Activated T-cell treated with anti-CD3 and anti-CD28 coated beads, Interleukin-2, amount 50 U/mL, for 72 hours (primary cell): ENCODE measurements at regions not wholly inside any gene's neighbourhood (a gene's known extent, or its start where the extent isn't known, plus 50 kb on each side); places are given as distances from the start of the nearest gene placed in this dataset.

ENCODE experiments used
- ATAC-seq, 2 donors: fragments of 150-1000 bp; cut with Tn5 transposase; replicated peaks in 1 of 2; 2 replicates each; pipeline ENCODE4 v1.10.0; 2021; ENCODE audit warnings: moderate library complexity in 2 of 2, mild to moderate bottlenecking in 1 of 2
- DNase-seq, 2 donors: peaks; one replicate each; pipeline ENCODE4 v3.0.0; 2021 to 2022; ENCODE audit warnings: mixed read lengths in 1 of 2
- H3K27ac Mint-ChIP-seq: one replicate; pipeline ENCODE4 v1.8.0; 2022; ENCODE audit warnings: mild to moderate bottlenecking, moderate library complexity, mixed read lengths
- H3K27me3 Mint-ChIP-seq: one replicate; pipeline ENCODE4 v1.8.0; 2022; ENCODE audit warnings: low read depth, mixed read lengths
- H3K36me3 Mint-ChIP-seq, 2 donors: one replicate each; pipeline ENCODE4 v1.8.0; 2022; ENCODE audit warnings: mixed read lengths in 2 of 2, mild to moderate bottlenecking in 1 of 2; ENCODE audit not compliant: insufficient read depth in 2 of 2
- H3K4me1 Mint-ChIP-seq: one replicate; pipeline ENCODE4 v1.8.0; 2022; ENCODE audit warnings: low read depth, mixed read lengths
- H3K4me3 Mint-ChIP-seq, 2 donors: one replicate each; pipeline ENCODE4 v1.8.0; 2022; ENCODE audit warnings: mild to moderate bottlenecking in 2 of 2, mixed read lengths in 2 of 2, moderate library complexity in 2 of 2
- H3K9me3 Mint-ChIP-seq, 2 donors: one replicate each; pipeline ENCODE4 v1.8.0; 2022; ENCODE audit warnings: mixed read lengths in 2 of 2

DNA sequence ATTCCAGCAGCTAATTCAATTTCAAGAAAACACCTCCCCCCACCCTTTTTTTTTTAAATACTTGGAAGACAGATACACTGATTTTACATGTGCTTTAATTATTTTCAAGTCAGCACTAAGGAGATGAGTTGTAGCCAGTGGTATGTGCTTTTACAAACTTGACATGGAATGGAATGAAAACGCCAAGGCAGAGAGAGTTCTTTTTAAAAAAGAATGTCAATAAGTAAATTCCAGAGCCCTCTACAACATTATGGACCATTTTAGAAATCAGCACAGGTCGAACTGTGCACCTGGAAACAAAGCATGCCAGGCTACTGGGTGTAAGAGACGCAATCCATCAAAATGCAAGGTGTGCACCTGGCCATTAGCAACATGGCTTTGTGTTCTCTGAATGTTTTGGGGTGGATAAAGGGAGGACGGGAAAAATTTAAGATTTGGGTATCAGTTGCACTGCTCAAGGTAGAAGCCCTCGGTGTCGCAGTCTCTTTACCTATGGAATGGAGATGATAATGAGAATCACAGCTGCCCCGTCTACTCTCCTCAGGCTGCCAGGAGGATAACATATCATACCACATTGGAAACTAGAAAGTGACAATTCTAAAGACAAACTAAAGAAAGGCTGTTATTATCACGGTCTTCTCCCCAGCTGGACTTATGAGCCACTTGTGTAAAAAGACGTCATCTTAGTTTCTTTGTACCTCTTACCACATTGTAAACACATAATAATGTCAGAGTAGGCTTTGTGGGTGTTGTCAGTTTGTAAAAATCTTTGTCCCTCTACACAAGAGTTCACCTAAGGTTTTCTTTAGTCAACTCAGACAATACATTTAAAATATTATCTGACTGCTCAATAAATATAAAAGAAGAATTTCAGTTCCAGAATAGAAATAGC lies 107.4 kb upstream of the PRICKLE2 start:
- H3K27me3 Mint-ChIP-seq = peaks cover 21% of the 10 kb centered on the region
- H3K36me3 Mint-ChIP-seq = no peaks in the 10 kb centered on the region
- H3K9me3 Mint-ChIP-seq = peaks cover 0 to 3% of the 10 kb centered on the region in 2 donors
- no peak overlapping the region for H3K4me3 Mint-ChIP-seq
- H3K27ac Mint-ChIP-seq = no peak overlapping the region
- DNase-seq (no peak), ATAC-seq (no peak)
- H3K4me1 Mint-ChIP-seq = no peaks in the 10 kb centered on the region

- no peak for ATAC-seq
- peaks cover 21% of the 10 kb centered on the region for H3K27me3 Mint-ChIP-seq
- H3K9me3 Mint-ChIP-seq = peaks cover 0 to 3% of the 10 kb centered on the region in 2 donors
- H3K36me3 Mint-ChIP-seq = no peaks in the 10 kb centered on the region
- H3K27ac Mint-ChIP-seq = no peak overlapping the region
- no peaks in the 10 kb centered on the region for H3K4me1 Mint-ChIP-seq
- DNase-seq = no peak
- no peak overlapping the region for H3K4me3 Mint-ChIP-seq
Observed at GRCh38 chr3:64331605-64332004, 106.3 kb upstream of the PRICKLE2 start.

DNA sequence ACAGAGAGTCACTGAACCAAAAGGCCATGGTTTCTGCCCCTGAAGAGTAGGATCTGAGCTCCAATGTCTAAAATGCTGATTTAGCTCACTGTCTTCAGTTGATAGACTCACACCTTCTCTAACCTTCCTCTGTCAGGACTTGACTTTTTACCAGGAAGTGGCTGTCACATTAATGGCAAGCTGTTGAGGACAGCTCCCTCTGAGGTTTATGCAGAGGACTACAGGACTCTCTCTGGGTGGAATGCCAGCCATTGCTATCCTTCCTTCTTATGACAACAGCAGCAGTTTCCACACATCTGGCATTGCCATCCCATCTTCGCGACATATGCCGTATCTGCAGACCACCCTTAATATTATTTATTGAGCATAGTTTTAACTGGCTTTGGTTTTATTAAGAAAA lies 103.8 kb upstream of the PRICKLE2 start:
- ATAC-seq = no peak

DNA sequence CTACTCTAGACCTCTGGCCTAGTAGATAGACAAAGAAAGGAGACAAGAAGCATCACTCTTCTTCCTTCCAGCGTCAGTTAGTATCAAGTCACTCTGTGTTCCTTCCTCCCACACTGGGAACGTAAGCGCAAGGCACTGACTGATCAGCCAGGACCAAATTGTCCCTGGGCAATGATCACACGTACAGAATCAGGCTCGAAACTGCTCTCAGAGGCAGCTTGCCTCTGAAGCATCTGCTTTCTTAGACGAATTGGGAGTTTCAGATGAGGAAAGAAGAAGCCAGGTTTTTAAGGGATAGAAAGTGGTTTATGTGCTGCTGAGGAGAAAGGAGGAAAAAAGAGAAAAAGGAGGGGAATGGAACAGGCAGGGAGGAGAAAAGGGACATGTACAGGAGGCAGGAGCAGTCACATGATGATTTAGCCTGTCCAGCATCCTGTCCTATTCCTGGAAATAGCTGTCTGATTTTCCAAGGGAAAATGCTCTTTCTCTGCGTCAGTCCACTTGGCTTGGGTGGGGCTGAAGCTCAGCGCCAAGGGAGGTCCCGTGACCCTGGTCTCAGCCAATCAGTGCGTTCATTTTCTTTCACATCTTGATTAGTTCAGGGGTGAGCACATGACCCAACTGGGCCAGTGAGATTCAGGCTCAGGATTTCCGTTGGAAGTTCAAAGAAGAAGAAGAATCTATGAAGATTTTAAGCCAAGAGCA lies 102.0 kb upstream of the PRICKLE2 start:
- H3K27ac Mint-ChIP-seq = no peak overlapping the region
- H3K4me1 Mint-ChIP-seq = no peaks in the 10 kb centered on the region
- ATAC-seq (no peak), DNase-seq (no peak)
- no peak overlapping the region for H3K4me3 Mint-ChIP-seq
- peaks cover 21% of the 10 kb centered on the region for H3K27me3 Mint-ChIP-seq
- peaks cover 0 to 3% of the 10 kb centered on the region in 2 donors for H3K9me3 Mint-ChIP-seq
- H3K36me3 Mint-ChIP-seq = no peaks in the 10 kb centered on the region

More for the DNA sequence above, 103.8 kb upstream of the PRICKLE2 start:
- no peaks in the 10 kb centered on the region for H3K4me1 Mint-ChIP-seq
- H3K36me3 Mint-ChIP-seq = no peaks in the 10 kb centered on the region
- H3K9me3 Mint-ChIP-seq = peaks cover 0 to 3% of the 10 kb centered on the region in 2 donors
- peaks cover 21% of the 10 kb centered on the region for H3K27me3 Mint-ChIP-seq
- H3K4me3 Mint-ChIP-seq = no peak overlapping the region
- no peak overlapping the region for H3K27ac Mint-ChIP-seq
- DNase-seq = no peak

DNA sequence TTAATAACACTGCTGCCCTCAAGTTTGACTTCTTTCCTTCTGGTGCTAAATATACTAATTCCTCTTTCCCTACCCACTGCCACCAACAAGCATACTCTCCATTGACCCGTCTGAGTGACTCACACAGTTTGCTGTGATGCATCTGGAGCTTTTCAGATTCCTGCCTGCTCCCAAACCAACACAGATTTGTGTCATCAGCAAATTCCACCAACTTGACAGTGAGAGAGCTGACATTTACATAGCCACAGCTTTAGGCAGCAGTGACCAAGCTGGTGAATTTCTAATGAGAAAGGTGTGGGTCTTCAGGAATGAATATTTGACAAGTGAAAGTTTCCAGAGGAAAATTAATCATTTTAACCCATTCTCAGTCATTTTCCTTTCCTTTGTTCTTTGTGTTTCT lies 96.5 kb upstream of the PRICKLE2 start:
- ATAC-seq = no peak
- Mint-ChIP-seq H3K4me3 (no peak overlapping the region), H3K27ac (no peak overlapping the region), H3K36me3 (no peaks in the 10 kb centered on the region), H3K27me3 (no peaks in the 10 kb centered on the region), H3K9me3 (no peaks in the 10 kb centered on the region), H3K4me1 (no peaks in the 10 kb centered on the region)
- DNase-seq = no peak

- ATAC-seq = no peak
- no peaks in the 10 kb centered on the region for H3K36me3 Mint-ChIP-seq
- no peaks in the 10 kb centered on the region for H3K4me1 Mint-ChIP-seq
Observed at GRCh38 chr3:64319391-64319790, 94.1 kb upstream of the PRICKLE2 start.

GRCh38 chr3:64318668-64319271 lies 93.5 kb upstream of the PRICKLE2 start:
- no peak overlapping the region for H3K27ac Mint-ChIP-seq
- no peaks in the 10 kb centered on the region for H3K4me1 Mint-ChIP-seq
- no peak overlapping the region for H3K4me3 Mint-ChIP-seq
- H3K27me3 Mint-ChIP-seq = no peaks in the 10 kb centered on the region
- H3K9me3 Mint-ChIP-seq = no peaks in the 10 kb centered on the region
- ATAC-seq = no peak
- DNase-seq = no peak
- H3K36me3 Mint-ChIP-seq = no peaks in the 10 kb centered on the region

More at GRCh38 chr3:64319391-64319790, 94.1 kb upstream of the PRICKLE2 start:
- Mint-ChIP-seq H3K4me3 (no peak overlapping the region), H3K9me3 (no peaks in the 10 kb centered on the region), H3K27me3 (no peaks in the 10 kb centered on the region), H3K27ac (no peak overlapping the region)
- DNase-seq = no peak

GRCh38 chr3:64318001-64318400 lies 92.7 kb upstream of the PRICKLE2 start:
- ATAC-seq = no peak
- Mint-ChIP-seq H3K27me3 (no peaks in the 10 kb centered on the region), H3K4me3 (no peak overlapping the region), H3K27ac (no peak overlapping the region), H3K9me3 (no peaks in the 10 kb centered on the region), H3K36me3 (no peaks in the 10 kb centered on the region), H3K4me1 (no peaks in the 10 kb centered on the region)
- no peak for DNase-seq

DNA sequence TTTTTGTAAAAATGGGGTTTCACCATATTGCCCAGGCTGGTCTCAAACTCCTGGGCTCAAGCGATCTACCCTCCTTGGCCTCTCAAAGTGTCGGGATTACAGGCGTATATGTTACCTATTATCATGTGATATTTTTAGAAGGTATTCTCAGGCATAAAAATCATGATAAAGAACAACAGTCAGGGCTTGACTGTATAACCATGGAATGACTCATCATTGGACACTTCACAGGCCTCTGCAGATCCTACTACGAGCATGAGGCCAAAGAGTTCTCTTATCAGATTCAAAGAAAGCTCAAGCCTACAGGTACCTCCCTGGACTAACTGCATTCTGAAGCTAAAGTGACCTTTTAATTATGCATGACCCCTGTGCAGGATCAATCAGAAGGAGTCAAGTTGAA lies 91.7 kb upstream of the PRICKLE2 start:
- H3K9me3 Mint-ChIP-seq = peaks cover 0 to 2% of the 10 kb centered on the region in 2 donors

GRCh38 chr3:64311424-64312061 lies 86.3 kb upstream of the PRICKLE2 start:
- Mint-ChIP-seq H3K9me3 (peaks cover 0 to 2% of the 10 kb centered on the region in 2 donors), H3K27ac (no peak overlapping the region), H3K36me3 (no peaks in the 10 kb centered on the region), H3K4me1 (no peaks in the 10 kb centered on the region), H3K27me3 (no peaks in the 10 kb centered on the region), H3K4me3 (no peak overlapping the region)
- DNase-seq (no peak), ATAC-seq (no peak)

More for the DNA sequence above, 91.7 kb upstream of the PRICKLE2 start:
- Mint-ChIP-seq H3K4me1 (no peaks in the 10 kb centered on the region), H3K36me3 (no peaks in the 10 kb centered on the region), H3K27me3 (no peaks in the 10 kb centered on the region), H3K27ac (no peak overlapping the region), H3K4me3 (no peak overlapping the region)
- ATAC-seq = no peak
- DNase-seq = no peak

- no peak overlapping the region for H3K27ac Mint-ChIP-seq
- H3K4me3 Mint-ChIP-seq = no peak overlapping the region
- H3K9me3 Mint-ChIP-seq = peaks cover 0 to 2% of the 10 kb centered on the region in 2 donors
- no peak for ATAC-seq
- H3K36me3 Mint-ChIP-seq = no peaks in the 10 kb centered on the region
- DNase-seq = no peak
- no peaks in the 10 kb centered on the region for H3K4me1 Mint-ChIP-seq
- H3K27me3 Mint-ChIP-seq = no peaks in the 10 kb centered on the region
Observed at GRCh38 chr3:64308931-64309330, 83.7 kb upstream of the PRICKLE2 start.

DNA sequence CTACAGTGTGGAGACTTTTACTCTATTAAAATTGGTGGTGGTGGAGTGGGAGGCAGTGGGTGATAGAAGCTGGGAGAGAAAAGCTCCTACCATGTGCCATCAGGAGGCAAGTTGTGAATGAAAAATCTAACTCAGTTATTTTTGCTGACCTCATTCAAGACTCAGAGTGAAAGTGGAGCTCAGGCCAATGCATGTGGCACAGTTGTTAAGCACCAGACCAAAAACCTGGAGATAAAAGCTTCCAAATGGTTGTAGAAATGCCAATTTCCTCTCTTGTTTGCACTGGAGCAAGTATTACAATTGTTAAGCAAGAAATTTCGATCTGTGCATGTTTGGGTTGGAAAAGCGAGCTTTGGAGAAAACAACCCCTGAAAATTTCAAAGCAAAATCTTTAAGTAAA lies 81.5 kb upstream of the PRICKLE2 start:
- Mint-ChIP-seq H3K4me1 (no peaks in the 10 kb centered on the region), H3K4me3 (no peak overlapping the region), H3K27ac (no peak overlapping the region), H3K36me3 (no peaks in the 10 kb centered on the region), H3K9me3 (no peaks in the 10 kb centered on the region), H3K27me3 (no peaks in the 10 kb centered on the region)
- DNase-seq (no peak), ATAC-seq (no peak)

GRCh38 chr3:64305731-64306130 lies 80.5 kb upstream of the PRICKLE2 start:
- H3K27ac Mint-ChIP-seq = no peak overlapping the region
- H3K27me3 Mint-ChIP-seq = no peaks in the 10 kb centered on the region
- no peaks in the 10 kb centered on the region for H3K4me1 Mint-ChIP-seq
- no peaks in the 10 kb centered on the region for H3K9me3 Mint-ChIP-seq
- no peak overlapping the region for H3K4me3 Mint-ChIP-seq
- H3K36me3 Mint-ChIP-seq = no peaks in the 10 kb centered on the region
- DNase-seq = no peak
- ATAC-seq = no peak
